Left ventricle myocardium inferior (tissue), 1 donor: ENCODE measurements at regions not wholly inside any gene's neighbourhood (a gene's known extent, or its start where the extent isn't known, plus 50 kb on each side); places are given as distances from the start of the nearest gene placed in this dataset.

ENCODE experiments used
- DNase-seq: peaks from one replicate; pipeline ENCODE4 v3.0.0-alpha.2; 2020
- H3K27ac ChIP-seq: fragments of 200-600 bp; replicated peaks from 2 replicates; pipeline ENCODE4 v1.8.0; 2021
- H3K27me3 ChIP-seq: fragments of 200-600 bp; 2 replicates; pipeline ENCODE4 v1.8.0; 2021; ENCODE audit warnings: low read depth
- H3K36me3 ChIP-seq: fragments of 200-600 bp; 2 replicates; pipeline ENCODE4 v1.8.0; 2021
- H3K4me1 ChIP-seq: fragments of 200-600 bp; 2 replicates; pipeline ENCODE4 v1.8.0; 2021
- H3K4me3 ChIP-seq: fragments of 200-600 bp; 2 replicates; pipeline ENCODE4 v1.8.0; 2021; ENCODE audit warnings: mild to moderate bottlenecking, moderate library complexity
- H3K9me3 ChIP-seq: fragments of 200-600 bp; replicated peaks from 2 replicates; pipeline ENCODE4 v1.8.0; 2021
- intact Hi-C: fragments of 100-400 bp; cut with micrococcal nuclease; formaldehyde crosslinking; loops from one replicate; pipeline ENCODE4 v1.11.0; 2022
- TF ChIP-seq, protein P1 (sequence below): fragments of 200-600 bp; IDR thresholded peaks from 2 replicates; pipeline ENCODE4 v1.8.0; 2021; ENCODE audit warnings: antibody characterized with exemption, mild to moderate bottlenecking, borderline replicate concordance
- donor health status: DM: no; HTN: yes; CAD: no; lungs with severe emphysema.

DNA sequence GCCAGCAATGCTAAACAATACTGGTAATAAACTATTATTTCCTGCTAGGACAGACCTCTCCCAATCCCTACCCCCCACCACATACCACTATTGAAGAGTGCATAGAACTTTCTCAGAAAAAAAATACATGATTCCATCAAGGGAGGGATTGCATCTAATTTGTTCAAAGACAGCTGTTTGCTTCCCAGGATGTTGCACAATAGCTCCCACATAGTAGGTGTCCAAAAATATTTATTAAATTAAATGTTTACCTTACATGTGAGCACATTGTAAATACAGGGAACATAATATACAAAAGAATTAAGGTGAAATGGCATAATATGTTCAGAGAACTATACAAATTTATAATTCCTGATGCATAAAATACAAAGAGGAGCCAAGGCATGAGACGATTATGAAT lies 1111.8 kb upstream of the LCORL start:
- H3K4me1 ChIP-seq, result no peaks in the 10 kb centered on the region
- TF ChIP-seq, protein P1, sequence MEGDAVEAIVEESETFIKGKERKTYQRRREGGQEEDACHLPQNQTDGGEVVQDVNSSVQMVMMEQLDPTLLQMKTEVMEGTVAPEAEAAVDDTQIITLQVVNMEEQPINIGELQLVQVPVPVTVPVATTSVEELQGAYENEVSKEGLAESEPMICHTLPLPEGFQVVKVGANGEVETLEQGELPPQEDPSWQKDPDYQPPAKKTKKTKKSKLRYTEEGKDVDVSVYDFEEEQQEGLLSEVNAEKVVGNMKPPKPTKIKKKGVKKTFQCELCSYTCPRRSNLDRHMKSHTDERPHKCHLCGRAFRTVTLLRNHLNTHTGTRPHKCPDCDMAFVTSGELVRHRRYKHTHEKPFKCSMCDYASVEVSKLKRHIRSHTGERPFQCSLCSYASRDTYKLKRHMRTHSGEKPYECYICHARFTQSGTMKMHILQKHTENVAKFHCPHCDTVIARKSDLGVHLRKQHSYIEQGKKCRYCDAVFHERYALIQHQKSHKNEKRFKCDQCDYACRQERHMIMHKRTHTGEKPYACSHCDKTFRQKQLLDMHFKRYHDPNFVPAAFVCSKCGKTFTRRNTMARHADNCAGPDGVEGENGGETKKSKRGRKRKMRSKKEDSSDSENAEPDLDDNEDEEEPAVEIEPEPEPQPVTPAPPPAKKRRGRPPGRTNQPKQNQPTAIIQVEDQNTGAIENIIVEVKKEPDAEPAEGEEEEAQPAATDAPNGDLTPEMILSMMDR, result no peak
- intact Hi-C loops, result no loop called here

DNA sequence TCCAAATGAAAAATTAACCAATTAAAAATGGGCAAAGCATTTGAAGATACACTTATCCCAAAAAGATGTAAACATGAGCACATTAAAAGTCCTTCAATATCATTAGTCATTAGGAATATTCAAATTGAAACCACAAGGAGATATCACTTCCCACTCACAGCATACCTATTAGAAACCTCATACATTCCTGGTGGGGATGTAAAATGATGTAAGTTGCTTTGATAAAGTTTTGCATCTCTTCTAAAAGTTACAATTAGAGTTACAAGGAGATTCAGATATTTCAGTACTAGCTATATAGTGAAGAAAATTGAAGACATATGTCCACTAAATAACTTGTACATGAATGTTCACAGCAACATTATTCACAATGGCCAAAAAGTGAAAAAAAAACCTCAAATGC lies 1109.3 kb upstream of the LCORL start:
- Histone ChIP-seq H3K27me3 (no peaks in the 10 kb centered on the region), H3K4me1 (no peaks in the 10 kb centered on the region), H3K4me3 (no peak overlapping the region), H3K27ac (no peak overlapping the region), H3K36me3 (no peaks in the 10 kb centered on the region), H3K9me3 (no peaks in the 10 kb centered on the region)
- intact Hi-C loops, result no loop called here
- TF ChIP-seq, protein P1, result no peak
- DNase-seq, result no peak

More for the DNA sequence above, 1111.8 kb upstream of the LCORL start:
- H3K27ac ChIP-seq, result no peak overlapping the region
- no peak for DNase-seq
- H3K36me3 ChIP-seq, result no peaks in the 10 kb centered on the region
- H3K27me3 ChIP-seq, result no peaks in the 10 kb centered on the region
- no peaks in the 10 kb centered on the region for H3K9me3 ChIP-seq
- H3K4me3 ChIP-seq, result no peak overlapping the region

DNA sequence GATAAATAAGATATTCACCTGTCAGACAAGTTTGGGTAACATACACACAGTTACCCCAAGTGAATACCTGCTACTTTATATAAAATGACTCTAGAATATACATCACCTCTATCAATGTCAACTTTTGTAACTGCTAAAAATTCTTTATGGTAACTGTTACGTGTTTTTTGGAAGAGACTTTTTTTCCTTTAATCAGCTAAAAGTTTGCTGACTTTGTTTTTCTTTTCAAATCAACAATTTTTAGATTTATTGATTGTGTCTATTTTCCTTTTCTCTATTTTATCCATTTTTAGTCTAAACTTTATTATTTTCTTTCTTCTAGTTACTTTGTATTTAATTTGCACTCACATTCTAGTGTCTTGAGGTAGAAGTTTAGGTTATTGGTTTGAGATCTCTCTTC lies 1106.6 kb upstream of the LCORL start:
- TF ChIP-seq, protein P1, result no peak
- intact Hi-C loops, result no loop called here
- H3K27me3 ChIP-seq, result no peaks in the 10 kb centered on the region

DNA sequence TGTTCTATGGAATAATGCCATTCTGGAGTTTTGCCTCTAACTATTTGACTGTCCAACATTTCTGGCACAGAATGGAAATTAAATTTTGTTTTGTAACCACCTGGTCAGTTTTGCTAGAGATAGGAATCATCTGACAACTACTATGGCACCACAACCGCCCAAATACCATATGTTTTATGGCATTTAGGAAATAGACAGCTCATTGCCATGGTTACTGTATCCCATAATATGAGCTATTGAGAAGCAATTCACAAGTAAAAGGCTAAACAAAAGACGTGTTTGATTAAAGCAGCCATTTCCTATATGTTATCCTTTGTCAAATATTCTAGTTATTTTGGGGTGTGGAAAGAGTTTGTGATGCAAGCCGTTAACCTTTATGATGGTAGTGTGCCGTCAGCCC lies 1105.3 kb upstream of the LCORL start:
- Histone ChIP-seq H3K4me1 (no peaks in the 10 kb centered on the region), H3K4me3 (no peak overlapping the region), H3K27me3 (no peaks in the 10 kb centered on the region), H3K27ac (no peak overlapping the region), H3K9me3 (no peaks in the 10 kb centered on the region), H3K36me3 (no peaks in the 10 kb centered on the region)
- TF ChIP-seq, protein P1, result no peak
- intact Hi-C loops, result no loop called here
- DNase-seq, result no peak

More for the DNA sequence above, 1106.6 kb upstream of the LCORL start:
- no peaks in the 10 kb centered on the region for H3K9me3 ChIP-seq
- H3K27ac ChIP-seq, result no peak overlapping the region
- no peaks in the 10 kb centered on the region for H3K4me1 ChIP-seq
- no peak overlapping the region for H3K4me3 ChIP-seq
- no peak for DNase-seq
- no peaks in the 10 kb centered on the region for H3K36me3 ChIP-seq

DNA sequence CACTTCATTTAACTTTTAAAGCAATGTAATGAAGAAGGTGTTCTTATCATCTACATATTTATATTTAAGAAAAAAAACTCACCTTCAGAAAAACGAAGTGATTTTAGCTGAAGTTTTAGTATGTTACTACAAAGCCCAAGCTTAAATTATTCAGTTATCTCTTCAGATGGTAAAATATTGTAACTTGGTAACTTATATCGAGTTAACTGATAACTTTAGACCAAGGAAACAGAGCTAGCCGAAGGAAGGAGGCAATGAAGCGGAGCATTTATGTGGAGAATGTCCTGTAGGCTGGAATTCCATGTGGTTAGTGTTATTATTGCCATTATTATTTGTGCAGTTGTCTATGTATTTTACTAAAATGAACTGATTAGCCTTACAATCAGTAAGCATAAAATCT lies 1102.1 kb upstream of the LCORL start:
- no peaks in the 10 kb centered on the region for H3K4me1 ChIP-seq
- no peak for DNase-seq
- H3K27me3 ChIP-seq, result no peaks in the 10 kb centered on the region
- TF ChIP-seq, protein P1, result no peak
- intact Hi-C loops, result no loop called here
- no peaks in the 10 kb centered on the region for H3K9me3 ChIP-seq
- H3K27ac ChIP-seq, result no peak overlapping the region
- no peak overlapping the region for H3K4me3 ChIP-seq
- no peaks in the 10 kb centered on the region for H3K36me3 ChIP-seq
